Cerebellar cortex (tissue), 1 donor: ENCODE measurements at regions not wholly inside any gene's neighbourhood (a gene's known extent, or its start where the extent isn't known, plus 50 kb on each side); places are given as distances from the start of the nearest gene placed in this dataset.

ENCODE experiments used
- DNase-seq: peaks from one replicate; pipeline ENCODE4 v3.0.0-alpha.2; 2015; ENCODE audit warnings: low spot score

DNA sequence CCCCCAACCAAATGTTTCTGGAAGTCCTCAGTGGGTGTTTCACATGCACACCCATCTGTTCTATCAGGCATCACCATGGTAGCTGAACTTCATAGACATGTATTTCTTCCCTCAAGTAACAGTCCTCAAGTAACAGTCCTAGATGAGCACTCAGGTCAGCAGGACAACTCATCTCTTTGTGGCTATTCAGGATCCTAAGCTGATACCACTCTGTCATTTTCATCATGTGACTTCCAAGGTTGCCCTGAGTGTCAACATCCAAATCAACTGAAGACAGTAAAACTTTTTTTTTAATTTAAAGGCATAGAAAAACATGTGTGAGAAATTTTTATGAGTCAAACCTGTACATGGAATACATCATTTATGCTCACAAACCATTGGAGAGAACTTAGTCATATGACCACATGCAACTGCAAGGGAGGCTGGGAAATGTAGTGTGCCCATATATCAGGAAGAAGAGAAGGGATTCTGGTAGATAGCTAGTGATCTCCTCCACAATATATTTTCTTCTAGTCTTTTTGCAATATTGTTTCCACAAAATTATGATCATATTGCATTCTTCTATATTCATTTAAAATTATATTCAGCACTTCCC is 64.2 kb upstream of the FST start:
- no peak for DNase-seq

DNA sequence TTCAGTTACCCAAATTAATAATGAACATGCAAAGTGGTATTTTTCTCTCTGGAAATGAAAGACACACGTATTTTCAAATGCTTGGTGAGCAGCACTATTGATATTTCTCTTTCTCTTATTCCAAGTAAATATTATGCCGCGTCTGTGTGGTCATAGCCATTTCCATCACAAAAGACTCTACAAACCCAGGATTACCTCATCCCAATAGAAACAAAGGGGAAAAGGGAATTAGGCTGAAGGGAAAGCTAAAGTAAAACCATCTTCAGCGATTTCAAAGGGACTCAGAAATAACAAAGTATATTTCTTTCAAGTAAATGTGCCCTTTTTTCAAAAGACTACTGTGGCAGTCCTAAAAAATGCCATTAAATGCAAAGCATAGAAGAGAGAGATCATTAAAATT is 62.0 kb upstream of the FST start:
- DNase-seq, result no peak

DNA sequence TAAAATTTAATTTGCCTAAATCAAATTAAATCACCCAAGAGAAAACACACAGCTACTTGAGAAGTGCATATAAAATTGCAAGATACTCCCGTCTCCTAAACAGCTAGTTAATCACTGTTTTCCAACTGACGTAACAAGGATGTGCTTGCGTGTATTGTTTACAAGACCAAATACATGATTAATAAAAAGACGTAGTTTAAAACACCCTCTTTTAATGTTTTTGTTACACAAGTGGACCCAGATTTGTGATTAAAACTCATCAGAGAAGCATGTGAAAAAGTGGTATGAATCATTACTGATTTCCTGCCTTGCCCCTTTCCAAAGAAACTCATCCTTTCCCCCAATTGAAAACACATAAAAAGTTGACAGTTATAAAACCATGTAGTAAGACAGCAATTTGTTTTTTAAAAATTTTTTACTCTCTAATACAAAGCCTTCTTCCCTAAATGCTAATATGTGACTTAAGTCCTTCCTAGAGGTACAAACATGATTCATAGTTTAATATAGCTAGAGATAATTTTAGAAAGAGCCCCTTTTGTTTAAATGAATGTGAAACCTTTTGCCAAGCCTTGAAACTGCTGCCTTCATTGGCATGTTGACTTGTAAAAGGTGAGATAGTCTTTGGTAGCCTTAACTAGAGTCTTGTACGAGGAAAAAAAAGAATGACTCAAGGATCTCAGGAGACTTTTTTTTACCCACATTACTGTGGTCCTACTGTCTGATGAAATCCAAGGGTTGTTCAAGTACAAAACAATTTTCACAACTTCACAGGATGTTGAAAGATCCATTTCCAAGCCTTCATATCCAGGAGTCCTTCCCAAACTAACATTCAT is 61.4 kb upstream of the FST start:
- DNase-seq, result no peak

GRCh38 chr5:53422539-53422938 is 57.9 kb upstream of the FST start:
- DNase-seq, result no peak

DNA sequence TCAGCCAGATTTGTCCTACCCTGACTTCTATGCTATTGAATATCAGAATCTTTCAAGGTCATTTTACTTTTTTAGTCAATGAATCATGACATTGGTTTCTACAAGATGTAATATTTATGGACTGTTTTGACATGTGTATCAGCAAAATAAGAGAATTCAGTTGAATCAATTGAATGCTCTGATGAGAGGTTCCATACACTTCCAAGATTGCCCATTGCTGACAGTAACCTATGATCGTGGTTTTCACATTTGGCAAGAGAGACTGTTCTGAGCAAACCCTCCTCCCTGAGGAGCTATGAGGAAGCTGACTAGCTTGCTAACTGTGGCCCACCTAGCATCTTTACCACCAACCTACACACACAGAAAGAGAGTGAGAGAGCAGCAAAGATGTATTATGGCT is 56.7 kb upstream of the FST start:
- no peak for DNase-seq

GRCh38 chr5:53424686-53425615 is 55.5 kb upstream of the FST start:
- DNase-seq, result no peak

- peak; percentile 35 for DNase-seq
Measured at GRCh38 chr5:53425687-53426511, 54.5 kb upstream of the FST start.

GRCh38 chr5:53426512-53426830 is 54.0 kb upstream of the FST start:
- DNase-seq, result no peak

DNA sequence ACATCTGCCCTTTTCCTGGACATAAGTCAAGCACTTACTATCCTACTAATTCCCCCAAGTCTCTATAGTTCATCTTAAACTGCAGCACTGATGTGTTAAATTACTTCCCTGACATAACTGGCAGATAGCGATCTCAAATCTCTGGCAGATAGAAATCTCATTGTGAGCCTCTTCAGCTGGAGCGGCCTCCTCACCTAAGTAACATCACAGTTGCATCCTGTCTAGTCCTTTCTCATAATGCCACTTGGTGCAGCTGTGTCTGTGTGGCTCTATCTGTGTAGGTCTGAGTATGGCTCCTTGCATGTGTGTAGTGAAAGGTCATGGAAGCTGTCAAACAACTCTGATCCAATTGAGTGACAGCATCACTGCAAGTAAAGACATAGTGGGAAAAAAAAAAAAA is 53.6 kb upstream of the FST start:
- no peak for DNase-seq

DNA sequence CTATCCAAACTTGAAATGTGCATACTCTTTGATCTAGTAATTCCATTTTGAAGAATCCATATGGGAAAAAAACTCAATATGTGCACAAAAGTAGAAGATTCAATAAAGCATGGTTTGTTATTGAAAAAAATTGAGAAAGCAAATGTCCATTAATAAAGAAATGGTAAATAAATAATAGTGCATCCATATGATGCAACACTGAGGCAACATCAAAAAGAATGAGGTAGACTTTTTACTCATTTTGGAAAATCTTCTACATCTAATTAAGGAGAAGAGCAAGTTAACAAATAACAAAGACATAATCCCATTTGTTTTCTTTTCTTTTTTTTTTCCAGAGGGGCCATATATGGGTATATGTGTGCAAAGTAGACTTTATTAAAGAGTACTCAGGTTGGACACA is 52.5 kb upstream of the FST start:
- no peak for DNase-seq

DNA sequence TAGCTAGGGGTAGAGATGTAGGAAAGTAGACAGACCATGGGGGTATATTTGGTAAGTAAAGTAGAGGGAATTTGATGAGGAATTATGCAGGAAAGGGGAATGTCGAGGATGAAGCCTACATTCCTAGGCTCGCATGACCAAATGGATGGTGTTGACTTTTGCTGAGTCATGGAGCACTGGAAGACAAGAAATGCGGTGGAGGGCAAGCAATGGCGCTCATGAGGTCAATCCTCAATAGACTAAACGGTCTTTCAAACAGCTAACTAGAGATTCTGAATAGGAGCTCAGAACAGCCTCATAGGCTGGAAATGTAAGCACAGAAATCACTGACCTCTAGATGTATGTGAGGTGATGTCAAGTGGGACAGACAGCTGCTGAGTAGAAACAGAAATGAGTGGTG is 50.7 kb upstream of the FST start:
- no peak for DNase-seq

- DNase-seq, result no peak
Measured at GRCh38 chr5:53430618-53431252, 49.7 kb upstream of the FST start.
